ENCODE measurements at regions not wholly inside any gene's neighbourhood (a gene's known extent, or its start where the extent isn't known, plus 50 kb on each side); places are given as distances from the start of the nearest gene placed in this dataset.

GRCh38 chr13:108463340-108463739 is 166.1 kb upstream of the MYO16 start:
- CTCF ChIA-PET = interaction anchor here (0.6 to 1.2 kb wide), 3 partner anchors 18 to 44 kb away, joined by 3 to 4 read pairs (median 4); no protein-coding TSS in a partner anchor
- intact Hi-C loops (cut with micrococcal nuclease) = no loop called here
- Mint-ChIP-seq H3K4me1 (ENCODE audit: insufficient read depth, unreplicated experiment) (no peaks in the 10 kb centered on the region), H3K27me3 (ENCODE audit: insufficient read depth, unreplicated experiment) (peaks cover 8% of the 10 kb centered on the region), H3K4me3 (ENCODE audit: unreplicated experiment) (no peak overlapping the region), H3K36me3 (ENCODE audit: insufficient read depth, unreplicated experiment) (no peaks in the 10 kb centered on the region), H3K27ac (ENCODE audit: low read depth, unreplicated experiment) (no peak overlapping the region), H3K9me3 (ENCODE audit: unreplicated experiment) (peaks cover 6% of the 10 kb centered on the region)
- no TSS peak for BruUV-seq (replicated peaks)
- DNase-seq (ENCODE audit: unreplicated experiment) = peak; percentile 8
- POLR2A ChIA-PET = no interaction called here
- TF ChIP-seq CTCF (IDR thresholded peaks at IDR 0.05; ENCODE audit: unreplicated experiment) = no peak

- H3K9me3 Mint-ChIP-seq (ENCODE audit: unreplicated experiment) = no peaks in the 10 kb centered on the region
- H3K36me3 Mint-ChIP-seq (ENCODE audit: insufficient read depth, unreplicated experiment) = no peaks in the 10 kb centered on the region
- H3K27ac Mint-ChIP-seq (ENCODE audit: low read depth, unreplicated experiment) = no peak overlapping the region
- ChIA-PET CTCF (no interaction called here), POLR2A (no interaction called here)
- no peak for TF ChIP-seq CTCF (IDR thresholded peaks at IDR 0.05; ENCODE audit: unreplicated experiment)
- no peak for DNase-seq (ENCODE audit: unreplicated experiment)
- no peak overlapping the region for H3K4me3 Mint-ChIP-seq (ENCODE audit: unreplicated experiment)
- H3K27me3 Mint-ChIP-seq (ENCODE audit: insufficient read depth, unreplicated experiment) = no peaks in the 10 kb centered on the region
- intact Hi-C loops (cut with micrococcal nuclease) = no loop called here
- H3K4me1 Mint-ChIP-seq (ENCODE audit: insufficient read depth, unreplicated experiment) = no peaks in the 10 kb centered on the region
- no TSS peak for BruUV-seq (replicated peaks)
Observed at GRCh38 chr13:108470921-108471320, 158.5 kb upstream of the MYO16 start.

GRCh38 chr13:108475181-108475580 is 154.2 kb upstream of the MYO16 start:
- ChIA-PET CTCF (no interaction called here), POLR2A (interaction anchor here (0.7 kb wide), 1 partner anchor 126 kb away, joined by 3 read pairs; no protein-coding TSS in a partner anchor)
- H3K9me3 Mint-ChIP-seq (ENCODE audit: unreplicated experiment) = no peaks in the 10 kb centered on the region
- H3K4me1 Mint-ChIP-seq (ENCODE audit: insufficient read depth, unreplicated experiment) = no peaks in the 10 kb centered on the region
- no peak for TF ChIP-seq CTCF (IDR thresholded peaks at IDR 0.05; ENCODE audit: unreplicated experiment)
- intact Hi-C loops (cut with micrococcal nuclease) = no loop called here
- H3K27me3 Mint-ChIP-seq (ENCODE audit: insufficient read depth, unreplicated experiment) = peaks cover 31% of the 10 kb centered on the region
- BruUV-seq (replicated peaks) = no TSS peak
- no peak overlapping the region for H3K4me3 Mint-ChIP-seq (ENCODE audit: unreplicated experiment)
- no peak for DNase-seq (ENCODE audit: unreplicated experiment)
- no peaks in the 10 kb centered on the region for H3K36me3 Mint-ChIP-seq (ENCODE audit: insufficient read depth, unreplicated experiment)
- no peak overlapping the region for H3K27ac Mint-ChIP-seq (ENCODE audit: low read depth, unreplicated experiment)

- no peak for TF ChIP-seq CTCF (IDR thresholded peaks at IDR 0.05; ENCODE audit: unreplicated experiment)
- H3K27ac Mint-ChIP-seq (ENCODE audit: low read depth, unreplicated experiment) = no peak overlapping the region
- DNase-seq (ENCODE audit: unreplicated experiment) = no peak
- BruUV-seq (replicated peaks) = no TSS peak
- CTCF ChIA-PET = interaction anchor here (1.2 kb wide), 1 partner anchor 31 kb away, joined by 3 read pairs; no protein-coding TSS in a partner anchor
- intact Hi-C loops (cut with micrococcal nuclease) = no loop called here
- no peaks in the 10 kb centered on the region for H3K36me3 Mint-ChIP-seq (ENCODE audit: insufficient read depth, unreplicated experiment)
- no peaks in the 10 kb centered on the region for H3K4me1 Mint-ChIP-seq (ENCODE audit: insufficient read depth, unreplicated experiment)
- H3K9me3 Mint-ChIP-seq (ENCODE audit: unreplicated experiment) = no peaks in the 10 kb centered on the region
- POLR2A ChIA-PET = no interaction called here
- H3K27me3 Mint-ChIP-seq (ENCODE audit: insufficient read depth, unreplicated experiment) = peaks cover 36% of the 10 kb centered on the region
- no peak overlapping the region for H3K4me3 Mint-ChIP-seq (ENCODE audit: unreplicated experiment)
Observed at GRCh38 chr13:108477376-108477775, 152.0 kb upstream of the MYO16 start.
